Activated CD8-positive, alpha-beta memory T cell treated with anti-CD3 and anti-CD28 coated beads, Interleukin-2, amount 50 U/mL, for 1 hour (primary cell): ENCODE measurements at regions not wholly inside any gene's neighbourhood (a gene's known extent, or its start where the extent isn't known, plus 50 kb on each side); places are given as distances from the start of the nearest gene placed in this dataset.
"Not testable (repeated sequence)": the region's sequence is repeated elsewhere in the genome, so short reads cannot be mapped to it uniquely, and the experiment has no call there.

Experiments used
- DNase-seq: peaks from one replicate; pipeline ENCODE4 v3.0.0-alpha.2; 2020; ENCODE audit errors: extremely low read depth

DNA sequence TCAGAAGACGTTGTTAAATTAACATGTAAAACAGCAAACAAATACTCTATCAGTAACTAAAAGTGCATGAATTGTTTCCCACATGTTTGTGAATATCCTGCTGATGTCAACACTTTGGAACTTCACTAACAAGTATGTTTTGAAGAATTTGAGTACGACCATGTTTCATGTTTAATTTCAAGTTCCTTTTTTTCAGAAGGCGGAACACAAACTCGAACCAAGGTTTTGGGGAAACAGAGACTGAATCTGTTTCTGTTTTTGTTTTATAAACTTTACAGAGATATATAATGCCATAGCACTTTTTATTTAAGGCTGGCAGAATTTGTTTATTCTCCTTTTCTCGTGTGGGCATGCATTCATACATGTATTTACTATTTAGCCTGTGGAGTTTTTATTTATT, 509.3 kb upstream of the CITED2 start:
- DNase-seq: no peak

DNA sequence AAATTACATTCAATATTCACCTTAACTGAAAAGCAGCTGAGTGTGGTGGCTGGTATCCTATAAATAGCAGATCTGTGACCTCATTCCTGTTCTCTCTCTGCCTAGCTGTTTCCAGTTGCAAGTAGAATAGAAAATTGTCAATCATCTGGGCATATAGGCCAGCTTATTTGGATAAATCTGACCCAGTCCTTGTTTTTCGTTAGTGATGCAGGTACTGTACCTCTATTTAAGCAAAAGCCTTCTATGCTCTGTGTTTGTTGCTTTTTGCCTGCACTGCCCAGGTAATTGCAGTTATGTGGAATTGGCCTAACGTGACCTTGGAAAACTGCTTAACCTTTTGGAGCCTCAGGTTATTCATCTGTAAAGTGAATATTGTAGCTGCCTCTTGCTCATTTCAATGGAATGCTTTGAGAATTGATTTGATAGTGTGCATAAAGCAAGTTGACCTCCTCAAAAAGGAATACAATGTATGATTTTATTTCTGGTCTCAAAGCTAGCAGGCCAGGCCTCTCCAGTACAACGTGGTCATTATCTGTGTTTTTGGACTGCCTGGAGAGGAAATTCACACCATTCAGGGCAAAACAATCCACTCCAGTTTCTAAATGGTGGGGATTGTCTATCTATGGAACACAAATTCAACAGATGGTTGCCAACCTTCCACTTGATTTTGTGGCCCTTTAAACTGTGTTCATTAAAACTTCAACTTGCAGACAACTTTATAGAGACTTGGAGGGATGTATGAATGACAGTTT, 508.7 kb upstream of the CITED2 start:
- DNase-seq: no peak

- DNase-seq: no peak
Observed at GRCh38 chr6:139882234-139882633, 507.8 kb upstream of the CITED2 start.

GRCh38 chr6:139881728-139882211, 507.3 kb upstream of the CITED2 start:
- no peak for DNase-seq

DNA sequence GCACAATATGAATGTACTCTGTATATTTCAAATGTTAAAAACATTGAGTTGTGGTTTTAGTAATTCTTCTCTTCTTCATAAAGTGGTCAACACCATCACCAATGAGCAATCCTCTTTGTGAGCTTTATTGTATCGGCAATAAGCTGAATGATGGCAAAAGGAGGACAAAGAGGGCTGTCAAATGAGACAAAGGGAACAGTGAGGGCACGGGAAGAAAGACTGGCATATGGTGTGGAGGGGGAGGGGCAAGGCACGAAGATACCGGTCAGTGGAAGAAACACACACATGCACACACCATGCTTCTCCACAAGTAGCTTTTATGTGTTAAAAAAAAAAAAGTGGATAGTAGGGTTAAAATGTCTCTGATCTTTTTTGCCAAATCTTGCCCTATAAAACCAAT, 506.8 kb upstream of the CITED2 start:
- no peak for DNase-seq

DNA sequence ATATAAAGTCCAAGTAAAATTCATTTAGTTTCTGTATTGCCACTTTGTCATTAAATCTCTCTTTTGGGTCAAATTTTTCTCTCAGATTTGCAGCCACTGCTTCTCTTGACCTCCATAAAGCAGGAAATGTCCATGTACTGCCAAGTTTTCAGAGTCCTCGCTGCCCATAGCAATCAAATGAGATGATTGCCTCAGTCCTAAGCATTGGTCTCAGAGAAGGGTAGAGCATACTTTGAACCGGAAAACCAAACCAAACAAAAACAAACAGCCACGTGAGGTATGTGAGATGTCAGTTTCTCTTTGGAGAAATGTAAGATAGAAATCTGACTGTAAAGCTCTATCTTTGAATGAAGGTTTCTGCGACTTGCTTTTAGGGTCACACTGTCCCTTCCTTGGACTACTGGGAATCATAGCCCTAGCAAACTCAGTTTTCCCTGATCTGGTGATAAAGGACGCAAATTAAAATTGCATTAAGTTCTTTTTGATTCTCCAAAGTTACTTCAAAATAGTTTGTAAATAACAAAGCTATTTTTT, 505.4 kb upstream of the CITED2 start:
- DNase-seq: no peak

DNA sequence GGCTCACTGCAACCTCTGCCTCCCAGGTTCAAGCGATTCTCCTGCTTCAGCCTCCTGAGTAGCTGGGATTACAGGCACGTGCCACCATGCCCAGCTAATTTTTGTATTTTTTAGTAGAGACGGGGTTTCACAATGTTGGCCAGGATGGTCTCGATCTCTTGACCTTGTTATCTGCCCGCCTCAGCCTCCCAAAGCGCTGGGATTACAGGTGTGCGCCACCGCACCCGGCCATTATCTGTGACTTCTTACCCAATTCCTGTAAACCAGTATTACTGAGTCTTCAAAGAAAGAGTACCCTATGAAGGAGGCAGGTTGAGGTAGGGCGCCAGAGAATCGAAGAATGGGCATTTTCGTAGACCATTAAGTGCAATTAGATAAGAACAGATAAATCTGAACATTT, 504.8 kb upstream of the CITED2 start:
- not testable (repeated sequence) for DNase-seq

DNA sequence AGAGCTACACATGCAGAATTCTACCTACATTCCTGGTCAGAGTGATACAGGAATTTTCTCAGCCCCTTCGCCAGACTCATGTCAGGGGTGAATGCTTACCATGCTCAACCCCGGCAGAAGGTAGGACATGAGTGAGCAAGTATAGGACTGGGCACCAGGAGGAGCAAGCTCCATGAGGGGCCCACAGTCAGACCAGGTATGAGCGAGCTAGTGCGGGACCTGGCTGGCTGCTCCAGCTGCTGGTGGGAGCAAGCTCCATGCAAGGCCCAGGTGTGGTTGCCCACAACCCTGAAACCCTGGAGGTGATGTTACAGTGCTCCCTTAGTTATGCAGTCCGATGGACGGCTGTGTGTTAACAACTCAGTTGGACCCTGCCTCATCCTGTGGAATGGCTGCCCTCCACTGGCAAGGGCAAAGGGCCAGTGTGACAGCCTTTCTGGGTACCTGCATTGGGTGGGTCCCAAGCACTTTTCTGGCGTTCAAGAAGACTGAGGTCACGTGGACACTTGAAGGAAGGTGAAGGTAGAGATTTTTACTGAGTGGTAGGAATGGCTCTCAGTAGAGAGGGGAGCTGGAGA, 503.5 kb upstream of the CITED2 start:
- no peak for DNase-seq

- DNase-seq: no peak
Observed at GRCh38 chr6:139872665-139873064, 498.2 kb upstream of the CITED2 start.

GRCh38 chr6:139871803-139872510, 497.5 kb upstream of the CITED2 start:
- no peak for DNase-seq

DNA sequence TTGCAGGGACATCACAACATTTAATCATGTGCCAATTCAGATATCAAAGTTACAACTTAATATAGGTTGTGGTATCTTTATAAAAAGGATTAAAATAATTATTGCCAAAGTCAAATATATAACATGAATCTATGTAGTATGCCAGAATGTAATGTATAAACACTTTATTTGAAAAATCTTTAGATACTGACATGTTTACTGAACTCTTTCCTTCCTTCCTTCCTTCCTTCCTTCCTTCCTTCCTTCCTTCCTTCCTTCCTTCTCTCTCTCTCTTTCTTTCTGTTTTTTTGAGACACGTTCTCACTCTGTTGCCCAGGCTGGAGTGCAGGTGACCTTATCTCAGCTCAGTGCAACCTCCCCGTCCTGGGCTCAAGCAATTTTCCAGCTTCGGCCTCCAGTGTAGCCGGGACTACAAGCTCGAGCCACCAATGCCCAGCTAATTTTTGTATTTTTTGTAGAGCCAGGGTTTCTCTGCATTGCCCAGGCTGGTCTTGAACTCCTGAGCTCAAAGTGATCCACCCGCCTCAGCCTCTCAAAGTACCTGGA, 496.8 kb upstream of the CITED2 start:
- DNase-seq: no peak

DNA sequence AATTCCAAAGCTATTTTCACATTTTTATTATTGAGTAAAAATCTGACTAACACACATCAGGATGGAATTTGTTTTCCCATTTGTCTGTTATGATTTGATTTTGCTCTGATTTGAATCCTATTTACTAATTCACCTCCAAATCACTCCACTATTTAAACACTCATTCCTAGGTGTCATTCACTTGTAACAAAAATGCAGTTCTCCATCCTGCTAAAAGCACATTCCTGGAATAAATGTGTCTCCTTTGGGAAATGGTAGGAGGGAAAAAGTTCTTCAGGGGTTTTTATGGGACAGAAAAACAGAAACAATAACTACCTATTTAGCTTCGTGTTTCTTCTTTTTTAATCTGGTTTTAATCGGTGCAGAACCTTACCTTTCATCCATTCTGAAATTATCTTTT, 494.1 kb upstream of the CITED2 start:
- no peak for DNase-seq

GRCh38 chr6:139863964-139864363, 489.5 kb upstream of the CITED2 start:
- DNase-seq: no peak

DNA sequence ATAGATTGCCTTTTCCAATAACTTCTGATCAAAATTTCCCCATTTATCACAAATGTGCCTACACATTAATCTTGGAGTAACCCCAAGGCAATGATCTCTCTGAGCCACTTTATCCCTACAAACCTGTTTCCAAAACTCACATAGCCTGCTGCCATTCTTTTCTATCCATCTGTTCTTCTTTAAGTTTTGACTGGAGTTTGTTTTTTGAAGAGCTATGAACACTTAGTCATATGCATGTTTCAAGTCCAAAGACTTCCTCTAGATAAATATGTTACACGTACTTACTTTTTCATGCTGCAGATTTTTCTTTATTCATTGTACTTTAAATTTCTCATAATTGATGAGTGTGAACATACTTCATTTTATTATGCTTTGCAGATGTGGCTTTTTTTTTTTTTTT, 488.9 kb upstream of the CITED2 start:
- no peak for DNase-seq

GRCh38 chr6:139862311-139862710, 487.9 kb upstream of the CITED2 start:
- no peak for DNase-seq

DNA sequence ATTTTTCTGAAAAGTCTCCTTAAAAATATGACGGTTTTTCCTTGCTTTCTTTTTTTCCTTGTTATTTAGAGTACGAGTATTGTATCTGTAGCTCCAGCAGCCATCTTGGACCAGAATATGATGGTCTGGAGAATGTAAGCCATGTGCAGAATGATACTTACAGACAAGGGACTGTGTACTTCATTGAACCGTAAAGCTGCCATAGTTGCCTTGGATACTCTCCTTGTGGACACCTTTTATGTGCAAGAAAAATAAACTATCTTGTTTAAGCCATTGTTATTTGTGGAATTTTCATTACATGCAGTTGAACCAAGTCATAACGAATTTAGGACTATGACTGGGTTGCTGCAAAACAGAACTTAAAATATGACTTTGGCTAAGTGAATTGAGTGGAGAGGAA, 485.8 kb upstream of the CITED2 start:
- no peak for DNase-seq

GRCh38 chr6:139858429-139858828, 484.0 kb upstream of the CITED2 start:
- no peak for DNase-seq

GRCh38 chr6:139857143-139857542, 482.7 kb upstream of the CITED2 start:
- no peak for DNase-seq

- DNase-seq: no peak
Observed at GRCh38 chr6:139856562-139856961, 482.1 kb upstream of the CITED2 start.

- no peak for DNase-seq
Observed at GRCh38 chr6:139855671-139856311, 481.3 kb upstream of the CITED2 start.

DNA sequence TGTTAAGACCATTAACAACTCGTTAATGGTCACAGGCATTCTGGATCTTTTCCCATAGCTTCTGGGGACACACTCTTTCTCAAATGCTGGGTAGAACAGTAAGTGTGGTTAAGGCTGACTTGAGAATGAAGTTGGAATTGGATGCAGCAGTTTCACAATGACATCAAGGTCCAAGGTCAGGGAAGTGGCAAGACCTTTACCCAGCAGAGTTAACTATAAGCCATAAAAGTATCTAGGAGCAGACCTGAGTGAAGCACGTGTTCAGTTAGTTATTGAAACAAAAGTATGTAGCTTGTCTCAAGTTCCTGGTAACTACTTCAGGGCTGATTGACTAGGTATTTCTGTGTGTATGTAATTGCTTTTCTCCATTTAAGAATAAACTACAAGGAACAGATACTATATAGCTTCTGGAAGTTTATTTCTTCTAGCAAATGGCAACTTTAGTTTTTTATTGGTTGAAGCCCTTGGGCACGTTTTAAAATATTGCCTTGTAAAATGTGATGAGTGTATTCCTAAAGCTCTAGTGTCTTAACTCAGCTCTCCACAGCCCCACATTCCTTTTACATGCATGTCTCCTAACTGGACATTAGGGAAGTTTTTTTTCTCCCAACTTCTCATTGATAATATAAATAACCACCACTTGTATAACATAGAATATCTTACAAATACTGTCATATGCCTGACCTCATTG, 479.0 kb upstream of the CITED2 start:
- no peak for DNase-seq
